Right lobe of liver (tissue), 4 donors: ENCODE measurements at regions not wholly inside any gene's neighbourhood (a gene's known extent, or its start where the extent isn't known, plus 50 kb on each side); places are given as distances from the start of the nearest gene placed in this dataset.

ENCODE experiments used
- CTCF ChIP-seq, 4 donors: fragments of 200-600 bp in 3 of 4; fragments of 450-650 bp in 1 of 4; IDR thresholded peaks; one replicate each; pipeline versions ENCODE4 v1.5.1 to v1.8.0; 2016 to 2022; ENCODE audit warnings: antibody characterized with exemption in 4 of 4, mild to moderate bottlenecking in 2 of 4
- POLR2A ChIP-seq: fragments of 450-650 bp; IDR thresholded peaks from one replicate; pipeline ENCODE4 v1.6.1; 2017; ENCODE audit warnings: antibody characterized with exemption, mild to moderate bottlenecking
- donor health status: DM: no; HTN: no; CAD: no.
- donor health status: DM: no; HTN: no; CAD: no.
- donor health status: DM: no; HTN: yes; CAD: no.

GRCh38 chr7:155913291-155913690, 101.0 kb upstream of the SHH start:
- TF ChIP-seq CTCF (IDR thresholded peaks at IDR 0.05) (no peak), POLR2A (no peak)
